ENCODE measurements at regions not wholly inside any gene's neighbourhood (a gene's known extent, or its start where the extent isn't known, plus 50 kb on each side); places are given as distances from the start of the nearest gene placed in this dataset.

- no peaks in the 10 kb centered on the region for H3K36me3 Mint-ChIP-seq
- ChIA-PET POLR2A (no interaction called here), CTCF (no interaction called here)
- no peaks in the 10 kb centered on the region for H3K4me1 ChIP-seq (ENCODE audit: insufficient read depth, low read length)
- no peak for DNase-seq
- H3K4me3 Mint-ChIP-seq = no peak overlapping the region
- H3K27ac Mint-ChIP-seq = no peak overlapping the region
- H3K27me3 ChIP-seq (ENCODE audit: insufficient read depth, low read length, poor library complexity, severe bottlenecking) = no peaks in the 10 kb centered on the region
- no peaks in the 10 kb centered on the region for H3K9me3 ChIP-seq (ENCODE audit: low read length)
- no peak overlapping the region for H3K27ac ChIP-seq (ENCODE audit: low read depth, low read length)
- no peak overlapping the region for H3K4me3 ChIP-seq (ENCODE audit: low read length)
- H3K9me3 Mint-ChIP-seq = no peaks in the 10 kb centered on the region
- no peaks in the 10 kb centered on the region for H3K36me3 ChIP-seq (ENCODE audit: insufficient read depth, low read length)
- no peaks in the 10 kb centered on the region for H3K4me1 Mint-ChIP-seq
- H3K27me3 Mint-ChIP-seq = peaks cover 0 to 1% of the 10 kb centered on the region in 2 donors
These were observed 417.5 kb downstream of the EFNA5 start for GRCh38 chr5:107253246-107253645.

GRCh38 chr5:107251151-107251550, 419.6 kb downstream of the EFNA5 start:
- H3K27me3 Mint-ChIP-seq = no peaks in the 10 kb centered on the region
- Histone ChIP-seq H3K27me3 (ENCODE audit: insufficient read depth, low read length, poor library complexity, severe bottlenecking) (no peaks in the 10 kb centered on the region), H3K4me3 (ENCODE audit: low read length) (no peak overlapping the region), H3K4me1 (ENCODE audit: insufficient read depth, low read length) (no peaks in the 10 kb centered on the region), H3K9me3 (ENCODE audit: low read length) (no peaks in the 10 kb centered on the region), H3K36me3 (ENCODE audit: insufficient read depth, low read length) (no peaks in the 10 kb centered on the region), H3K27ac (ENCODE audit: low read depth, low read length) (no peak overlapping the region)
- no peak overlapping the region for H3K27ac Mint-ChIP-seq
- no peaks in the 10 kb centered on the region for H3K4me1 Mint-ChIP-seq
- no peaks in the 10 kb centered on the region for H3K9me3 Mint-ChIP-seq
- no peak for DNase-seq
- CTCF ChIA-PET = no interaction called here
- POLR2A ChIA-PET = no interaction called here
- H3K4me3 Mint-ChIP-seq = no peak overlapping the region
- H3K36me3 Mint-ChIP-seq = no peaks in the 10 kb centered on the region

- Mint-ChIP-seq H3K27me3 (no peaks in the 10 kb centered on the region), H3K9me3 (no peaks in the 10 kb centered on the region), H3K4me1 (no peaks in the 10 kb centered on the region), H3K27ac (no peak overlapping the region), H3K4me3 (no peak overlapping the region), H3K36me3 (no peaks in the 10 kb centered on the region)
- Histone ChIP-seq H3K27ac (ENCODE audit: low read depth, low read length) (no peak overlapping the region), H3K4me3 (ENCODE audit: low read length) (no peak overlapping the region), H3K36me3 (ENCODE audit: insufficient read depth, low read length) (no peaks in the 10 kb centered on the region), H3K9me3 (ENCODE audit: low read length) (no peaks in the 10 kb centered on the region), H3K27me3 (ENCODE audit: insufficient read depth, low read length, poor library complexity, severe bottlenecking) (no peaks in the 10 kb centered on the region), H3K4me1 (ENCODE audit: insufficient read depth, low read length) (no peaks in the 10 kb centered on the region)
- CTCF ChIA-PET = interaction anchor here (2.3 kb wide), 1 partner anchor 10 kb away, joined by 5 read pairs; no protein-coding TSS in a partner anchor
- POLR2A ChIA-PET = no interaction called here
- DNase-seq = peak in 3 of 5 donors; percentile 2 to 9 (median 2)
These were observed 422.6 kb downstream of the EFNA5 start for GRCh38 chr5:107248066-107248695.

- Histone ChIP-seq H3K9me3 (ENCODE audit: low read length) (no peaks in the 10 kb centered on the region), H3K27me3 (ENCODE audit: insufficient read depth, low read length, poor library complexity, severe bottlenecking) (no peaks in the 10 kb centered on the region), H3K4me1 (ENCODE audit: insufficient read depth, low read length) (no peaks in the 10 kb centered on the region), H3K4me3 (ENCODE audit: low read length) (no peak overlapping the region), H3K27ac (ENCODE audit: low read depth, low read length) (no peak overlapping the region), H3K36me3 (ENCODE audit: insufficient read depth, low read length) (no peaks in the 10 kb centered on the region)
- no peaks in the 10 kb centered on the region for H3K36me3 Mint-ChIP-seq
- ChIA-PET CTCF (interaction anchor here (1.7 to 2.3 kb wide), 2 partner anchors 11 to 325 kb away, joined by 3 to 5 read pairs; no protein-coding TSS in a partner anchor), POLR2A (no interaction called here)
- H3K4me1 Mint-ChIP-seq = no peaks in the 10 kb centered on the region
- H3K27me3 Mint-ChIP-seq = no peaks in the 10 kb centered on the region
- DNase-seq = no peak
- H3K27ac Mint-ChIP-seq = no peak overlapping the region
- H3K4me3 Mint-ChIP-seq = no peak overlapping the region
- H3K9me3 Mint-ChIP-seq = no peaks in the 10 kb centered on the region
These were observed 423.3 kb downstream of the EFNA5 start for GRCh38 chr5:107247427-107247826.

GRCh38 chr5:107243220-107243579, 427.5 kb downstream of the EFNA5 start:
- no peak overlapping the region for H3K4me3 Mint-ChIP-seq
- H3K27ac Mint-ChIP-seq = no peak overlapping the region
- Histone ChIP-seq H3K36me3 (ENCODE audit: insufficient read depth, low read length) (no peaks in the 10 kb centered on the region), H3K9me3 (ENCODE audit: low read length) (no peaks in the 10 kb centered on the region), H3K27ac (ENCODE audit: low read depth, low read length) (no peak overlapping the region), H3K4me3 (ENCODE audit: low read length) (no peak overlapping the region), H3K27me3 (ENCODE audit: insufficient read depth, low read length, poor library complexity, severe bottlenecking) (no peaks in the 10 kb centered on the region), H3K4me1 (ENCODE audit: insufficient read depth, low read length) (no peaks in the 10 kb centered on the region)
- CTCF ChIA-PET = no interaction called here
- peaks cover under 1 to 5% of the 10 kb centered on the region in 2 donors for H3K27me3 Mint-ChIP-seq
- H3K4me1 Mint-ChIP-seq = no peaks in the 10 kb centered on the region
- no peaks in the 10 kb centered on the region for H3K36me3 Mint-ChIP-seq
- POLR2A ChIA-PET = no interaction called here
- no peaks in the 10 kb centered on the region for H3K9me3 Mint-ChIP-seq
- DNase-seq = no peak

- DNase-seq = no peak
- H3K9me3 Mint-ChIP-seq = no peaks in the 10 kb centered on the region
- no peak overlapping the region for H3K4me3 ChIP-seq (ENCODE audit: low read length)
- peaks cover 4 to 5% of the 10 kb centered on the region in 2 donors for H3K27me3 Mint-ChIP-seq
- no peaks in the 10 kb centered on the region for H3K9me3 ChIP-seq (ENCODE audit: low read length)
- no peaks in the 10 kb centered on the region for H3K36me3 Mint-ChIP-seq
- POLR2A ChIA-PET = no interaction called here
- no peak overlapping the region for H3K4me3 Mint-ChIP-seq
- no peaks in the 10 kb centered on the region for H3K4me1 Mint-ChIP-seq
- H3K27ac ChIP-seq (ENCODE audit: low read depth, low read length) = no peak overlapping the region
- H3K27ac Mint-ChIP-seq = no peak overlapping the region
- H3K4me1 ChIP-seq (ENCODE audit: insufficient read depth, low read length) = no peaks in the 10 kb centered on the region
- CTCF ChIA-PET = no interaction called here
- H3K27me3 ChIP-seq (ENCODE audit: insufficient read depth, low read length, poor library complexity, severe bottlenecking) = no peaks in the 10 kb centered on the region
- no peaks in the 10 kb centered on the region for H3K36me3 ChIP-seq (ENCODE audit: insufficient read depth, low read length)
These were observed 428.1 kb downstream of the EFNA5 start for GRCh38 chr5:107242411-107243219.

- CTCF ChIA-PET = no interaction called here
- H3K36me3 ChIP-seq (ENCODE audit: insufficient read depth, low read length) = no peaks in the 10 kb centered on the region
- H3K4me3 Mint-ChIP-seq = no peak overlapping the region
- H3K4me3 ChIP-seq (ENCODE audit: low read length) = no peak overlapping the region
- no peaks in the 10 kb centered on the region for H3K4me1 ChIP-seq (ENCODE audit: insufficient read depth, low read length)
- peaks cover 4 to 5% of the 10 kb centered on the region in 2 donors for H3K27me3 Mint-ChIP-seq
- H3K9me3 ChIP-seq (ENCODE audit: low read length) = no peaks in the 10 kb centered on the region
- no peaks in the 10 kb centered on the region for H3K27me3 ChIP-seq (ENCODE audit: insufficient read depth, low read length, poor library complexity, severe bottlenecking)
- POLR2A ChIA-PET = no interaction called here
- no peak for DNase-seq
- no peaks in the 10 kb centered on the region for H3K36me3 Mint-ChIP-seq
- H3K27ac ChIP-seq (ENCODE audit: low read depth, low read length) = no peak overlapping the region
- H3K27ac Mint-ChIP-seq = no peak overlapping the region
- no peaks in the 10 kb centered on the region for H3K9me3 Mint-ChIP-seq
- no peaks in the 10 kb centered on the region for H3K4me1 Mint-ChIP-seq
These were observed 428.9 kb downstream of the EFNA5 start for GRCh38 chr5:107241841-107242240.

- no peaks in the 10 kb centered on the region for H3K36me3 Mint-ChIP-seq
- CTCF ChIA-PET = no interaction called here
These were observed 435.6 kb downstream of the EFNA5 start for GRCh38 chr5:107235167-107235566.

More at GRCh38 chr5:107235167-107235566, 435.6 kb downstream of the EFNA5 start:
- Histone ChIP-seq H3K27ac (ENCODE audit: low read depth, low read length) (no peak overlapping the region), H3K4me1 (ENCODE audit: insufficient read depth, low read length) (no peaks in the 10 kb centered on the region), H3K36me3 (ENCODE audit: insufficient read depth, low read length) (no peaks in the 10 kb centered on the region), H3K4me3 (ENCODE audit: low read length) (no peak overlapping the region), H3K9me3 (ENCODE audit: low read length) (no peaks in the 10 kb centered on the region), H3K27me3 (ENCODE audit: insufficient read depth, low read length, poor library complexity, severe bottlenecking) (no peaks in the 10 kb centered on the region)
- no peak for DNase-seq
- Mint-ChIP-seq H3K27ac (no peak overlapping the region), H3K4me3 (peak overlapping the region in 1 of 7 donors; percentile 0), H3K27me3 (peaks cover 3 to 4% of the 10 kb centered on the region in 2 donors), H3K9me3 (no peaks in the 10 kb centered on the region), H3K4me1 (peaks cover 0 to 1% (median 0%) of the 10 kb centered on the region in 3 donors)
- POLR2A ChIA-PET = no interaction called here

All from CD8-positive, alpha-beta memory T cell (primary cell).